NCI-H1092 (cell line): ENCODE measurements at regions not wholly inside any gene's neighbourhood (a gene's known extent, or its start where the extent isn't known, plus 50 kb on each side); places are given as distances from the start of the nearest gene placed in this dataset.
"Not testable (repeated sequence)": the region's sequence is repeated elsewhere in the genome, so short reads cannot be mapped to it uniquely, and the experiment has no call there.

Experiments used
- DNase-seq: peaks from one replicate; lab custom pipeline; 2025; lab: John Stamatoyannopoulos, UW

GRCh38 chr14:105937253-105938054 is 411.1 kb downstream of the TMEM121 start:
- no peak for DNase-seq

GRCh38 chr14:105938055-105938863 is 411.9 kb downstream of the TMEM121 start:
- no peak for DNase-seq

GRCh38 chr14:105938959-105939358 is 412.6 kb downstream of the TMEM121 start:
- DNase-seq = no peak

GRCh38 chr14:105939810-105940508 is 413.6 kb downstream of the TMEM121 start:
- no peak for DNase-seq

GRCh38 chr14:105940534-105941225 is 414.3 kb downstream of the TMEM121 start:
- DNase-seq = no peak

GRCh38 chr14:105941226-105942166 is 415.1 kb downstream of the TMEM121 start:
- DNase-seq = no peak

- DNase-seq = not testable (repeated sequence)
Observed at GRCh38 chr14:105942725-105943124, 416.3 kb downstream of the TMEM121 start.

GRCh38 chr14:105943973-105944602 is 417.7 kb downstream of the TMEM121 start:
- no peak for DNase-seq

- DNase-seq = peak; percentile 59
Observed at GRCh38 chr14:105944632-105945610, 418.5 kb downstream of the TMEM121 start.

GRCh38 chr14:105945896-105946295 is 419.5 kb downstream of the TMEM121 start:
- DNase-seq = peak; percentile 25

GRCh38 chr14:105947599-105947998 is 421.2 kb downstream of the TMEM121 start:
- no peak for DNase-seq

- not testable (repeated sequence) for DNase-seq
Observed at GRCh38 chr14:105948955-105949354, 422.6 kb downstream of the TMEM121 start.

- DNase-seq = not testable (repeated sequence)
Observed at GRCh38 chr14:105950364-105950892, 424.0 kb downstream of the TMEM121 start.

GRCh38 chr14:105951399-105951798 is 425.0 kb downstream of the TMEM121 start:
- DNase-seq = no peak

GRCh38 chr14:105952222-105952621 is 425.8 kb downstream of the TMEM121 start:
- DNase-seq = no peak

GRCh38 chr14:105952826-105953225 is 426.4 kb downstream of the TMEM121 start:
- DNase-seq = no peak

GRCh38 chr14:105961625-105962024 is 435.2 kb downstream of the TMEM121 start:
- DNase-seq = not testable (repeated sequence)

GRCh38 chr14:105962532-105962931 is 436.1 kb downstream of the TMEM121 start:
- no peak for DNase-seq

- no peak for DNase-seq
Observed at GRCh38 chr14:105968291-105968690, 441.9 kb downstream of the TMEM121 start.
